IPS DF 4.7 (cell line): ENCODE measurements at regions not wholly inside any gene's neighbourhood (a gene's known extent, or its start where the extent isn't known, plus 50 kb on each side); places are given as distances from the start of the nearest gene placed in this dataset.
A peak's percentile ranks its signal among the peaks of the same experiment; 100 is the strongest.
"Not testable (repeated sequence)": the region's sequence is repeated elsewhere in the genome, so short reads cannot be mapped to it uniquely, and the experiment has no call there.

Experiments used
- DNase-seq: peaks from one replicate; pipeline ENCODE4 v3.0.0-alpha.2; 2013; ENCODE audit warnings: low spot score; ENCODE audit errors: extremely low read depth

DNA sequence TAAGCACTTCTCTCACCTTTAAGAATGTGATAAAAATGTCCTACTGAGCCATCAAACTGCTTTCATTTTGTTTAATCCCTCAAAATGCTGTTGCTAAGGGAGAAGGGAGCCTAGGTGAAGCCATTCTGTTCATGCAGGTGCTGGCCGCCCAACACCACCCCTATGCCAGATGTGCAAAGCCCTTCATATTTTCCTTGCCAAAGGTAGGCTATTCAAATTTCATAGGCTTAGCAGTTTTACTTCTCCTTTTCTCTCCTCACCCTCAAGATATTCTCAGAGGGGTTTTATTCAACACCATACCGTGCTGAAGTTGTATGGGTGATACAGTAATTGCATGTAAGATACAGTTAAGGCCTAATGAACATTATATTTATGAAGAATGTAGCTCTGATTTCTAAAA, 461.7 kb downstream of the GXYLT1 start:
- no peak for DNase-seq

DNA sequence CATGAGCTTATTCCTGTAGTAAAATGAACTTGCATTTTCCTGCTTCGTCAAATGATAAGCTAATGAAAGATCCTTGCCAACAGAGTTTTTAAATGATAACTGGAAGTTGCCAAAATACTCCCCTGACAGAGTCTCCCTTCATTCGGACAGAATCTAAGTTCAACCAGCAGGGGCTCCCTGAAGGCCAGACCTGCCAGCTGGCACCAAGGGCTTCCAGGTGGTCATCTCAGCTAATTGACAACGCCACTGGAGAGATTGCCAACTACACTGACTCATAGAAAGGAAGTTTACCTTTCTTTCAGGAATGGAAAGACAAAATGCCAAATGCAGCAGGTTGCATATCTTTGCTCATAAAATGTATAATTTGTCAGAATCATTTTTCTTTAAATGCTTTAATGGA, 462.8 kb downstream of the GXYLT1 start:
- DNase-seq, result no peak

DNA sequence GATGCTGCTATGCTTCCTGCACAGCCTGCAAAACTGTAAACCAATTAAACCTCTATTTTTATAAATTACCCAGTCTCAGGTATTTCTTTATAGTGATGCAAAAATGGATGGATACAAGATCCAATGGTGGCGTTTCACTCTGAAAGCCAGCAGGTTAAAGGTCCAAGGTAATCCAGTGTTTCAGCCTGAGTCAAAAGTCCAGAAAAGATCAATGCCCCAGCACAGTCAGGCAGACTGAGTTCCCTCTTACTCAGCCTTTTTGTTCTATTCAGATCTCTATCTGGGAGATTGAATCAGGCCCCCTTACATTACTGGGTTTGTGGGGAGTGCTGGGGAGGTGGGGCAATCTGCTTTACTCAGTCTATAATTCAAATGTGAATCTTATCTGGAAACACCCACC, 464.5 kb downstream of the GXYLT1 start:
- DNase-seq, result no peak

DNA sequence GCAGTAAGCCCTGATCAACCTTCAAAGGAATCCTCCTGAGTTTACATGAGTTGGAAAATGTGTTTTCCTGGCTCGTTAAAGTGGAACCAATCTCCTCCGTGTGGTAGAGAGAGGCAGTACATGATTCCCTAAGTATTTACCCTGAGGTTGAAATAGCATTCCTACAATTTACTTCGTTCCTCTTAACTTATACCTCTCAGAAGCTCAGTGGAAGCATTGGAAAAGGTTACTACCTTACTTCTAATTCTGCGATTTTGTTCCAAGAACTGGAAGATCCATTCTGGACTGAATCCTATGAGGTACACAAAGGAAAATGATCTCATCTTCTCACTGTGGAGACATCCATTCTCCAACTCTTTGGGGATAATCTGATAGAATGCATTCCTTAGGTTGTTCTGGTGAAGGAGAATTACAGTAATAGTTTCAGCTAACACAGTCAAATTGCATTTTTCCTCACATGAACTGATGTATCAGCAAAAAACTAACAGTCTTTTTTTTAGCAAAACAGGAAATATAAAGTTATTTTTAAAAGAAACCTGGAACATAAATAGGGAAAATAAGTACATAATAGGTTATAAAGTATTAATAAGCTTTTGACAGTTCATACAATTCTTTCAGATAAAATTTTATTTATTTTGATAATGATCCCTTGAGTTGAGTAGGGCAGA, 475.6 kb downstream of the PDZRN4 start:
- peak; percentile 75 for DNase-seq

DNA sequence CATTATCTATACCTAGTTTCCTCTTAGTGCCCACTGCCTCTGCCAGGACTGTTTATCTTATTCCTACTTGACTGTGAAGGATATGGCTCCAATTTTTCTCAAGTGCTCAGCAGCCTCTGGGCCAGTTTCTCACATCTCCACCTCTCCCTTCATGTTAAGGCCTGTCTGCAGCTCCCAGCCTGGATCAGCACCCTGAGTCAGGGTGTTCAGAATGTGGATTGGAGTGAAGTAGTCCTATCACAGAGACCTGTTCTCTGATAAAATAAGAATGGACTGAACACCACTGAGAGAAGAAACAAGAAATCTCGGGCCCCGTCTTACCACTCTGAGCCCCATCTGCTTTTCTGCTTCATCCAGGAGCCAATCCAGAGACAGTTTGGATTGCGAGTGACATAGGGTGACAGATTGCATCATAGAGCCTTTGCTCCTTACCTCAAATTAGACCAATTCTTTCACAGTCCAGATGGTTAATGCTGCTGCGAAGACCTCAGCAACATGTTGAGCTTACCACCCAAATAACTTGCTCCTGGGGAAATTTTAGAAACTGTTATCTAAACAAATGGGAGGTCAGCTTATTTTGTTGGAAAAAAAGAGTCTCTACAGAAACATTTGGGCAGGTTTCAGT, 473.1 kb downstream of the PDZRN4 start:
- DNase-seq, result no peak

DNA sequence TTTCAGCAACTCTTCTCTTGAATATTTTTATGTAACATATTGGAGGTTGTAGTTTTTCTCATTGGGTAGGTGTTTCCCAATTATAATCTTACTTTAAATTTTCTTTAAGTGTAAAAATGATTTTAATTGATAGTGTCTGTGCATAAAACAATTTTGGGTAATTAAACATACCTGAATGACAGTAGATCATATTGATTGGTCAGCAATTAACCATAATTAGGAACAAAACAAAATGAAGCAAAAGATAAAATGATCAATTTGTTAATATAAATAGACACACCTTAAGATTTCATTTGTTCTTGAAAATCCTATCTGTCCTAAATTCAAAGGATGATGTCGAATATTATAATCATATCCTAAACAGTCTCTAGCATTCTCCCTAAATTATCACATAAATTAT, 468.3 kb downstream of the PDZRN4 start:
- DNase-seq, result no peak

DNA sequence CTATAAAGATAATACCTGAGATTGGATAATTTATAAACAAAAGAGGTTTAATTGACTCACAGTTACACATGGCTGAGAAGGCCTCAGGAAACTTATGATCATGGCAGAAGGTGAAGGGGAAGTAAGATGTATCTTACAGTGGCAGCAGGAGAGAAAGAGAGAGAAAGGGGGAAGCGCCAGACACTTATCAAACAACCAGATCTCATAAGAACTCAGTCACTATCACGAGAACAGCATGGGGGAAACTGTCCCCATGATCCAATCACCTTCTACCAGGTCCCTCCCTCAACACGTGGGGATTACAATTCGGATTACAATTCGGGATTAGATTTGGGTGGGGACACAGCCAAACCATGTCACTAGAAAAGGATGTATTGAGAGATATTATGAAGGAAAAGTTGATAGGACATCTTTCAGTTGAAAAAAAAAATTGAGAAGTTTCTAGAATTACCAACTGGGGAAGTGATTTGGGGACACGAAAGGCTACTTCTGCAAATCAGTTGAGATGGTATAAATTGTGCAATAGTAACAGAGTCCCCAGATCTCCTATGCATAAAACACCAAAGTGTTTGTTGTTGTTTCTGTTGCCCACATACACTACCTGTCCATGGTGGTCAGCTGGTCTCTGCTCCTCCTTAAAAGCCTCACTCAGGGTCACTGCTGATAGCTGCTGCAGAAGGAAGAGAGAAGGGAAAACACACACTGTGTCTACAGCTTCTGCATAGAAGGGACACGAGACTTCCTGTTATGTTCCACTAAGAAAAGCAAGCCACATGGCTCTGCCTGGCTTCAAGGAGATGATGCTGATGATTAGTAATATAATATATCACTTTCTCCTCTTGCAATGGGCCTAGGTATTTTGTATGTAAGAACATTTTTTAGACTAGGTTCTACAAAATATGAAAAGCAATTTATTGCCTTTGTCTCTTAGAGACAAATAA, 465.5 kb downstream of the PDZRN4 start:
- DNase-seq, result no peak

DNA sequence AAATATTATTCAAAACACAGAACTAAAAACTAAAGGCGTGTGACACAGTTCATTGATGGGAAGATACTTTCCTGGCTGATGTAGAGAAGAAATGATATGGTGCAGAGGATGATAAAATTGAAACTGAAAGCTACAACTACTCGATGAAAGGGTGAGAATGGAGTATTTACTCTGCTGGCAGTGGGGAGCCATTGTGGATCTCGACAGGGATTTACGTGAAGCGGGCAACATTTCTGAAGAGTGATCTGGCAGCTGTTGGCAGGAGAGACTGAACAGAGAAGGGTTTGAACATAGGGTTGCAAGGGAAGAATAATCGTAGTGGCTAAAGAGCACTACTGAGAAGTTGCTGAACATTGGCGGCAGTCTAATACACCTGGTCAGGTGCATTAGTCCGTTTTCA, 464.9 kb downstream of the PDZRN4 start:
- DNase-seq, result no peak

DNA sequence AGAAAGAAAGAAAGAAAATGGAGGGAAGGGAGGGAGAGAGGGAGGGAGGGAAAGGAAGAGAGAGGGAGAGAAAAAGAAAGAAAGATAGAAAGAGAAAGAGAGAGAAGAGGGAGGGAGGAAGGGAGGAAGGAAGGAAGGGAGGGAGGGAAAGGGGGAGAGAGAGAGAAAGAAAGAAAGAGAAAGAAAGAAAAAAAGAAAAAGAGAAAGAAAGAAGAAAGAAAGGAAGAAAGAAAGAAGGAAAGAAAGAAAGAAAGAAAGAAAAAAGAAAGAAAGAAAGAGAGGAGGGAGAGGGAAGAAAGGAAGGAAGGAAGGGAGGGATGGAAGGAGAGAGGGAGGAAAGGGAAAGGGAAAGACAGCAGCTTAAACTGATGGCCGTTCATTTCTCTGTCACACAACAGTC, 457.5 kb downstream of the PDZRN4 start:
- DNase-seq, result no peak

DNA sequence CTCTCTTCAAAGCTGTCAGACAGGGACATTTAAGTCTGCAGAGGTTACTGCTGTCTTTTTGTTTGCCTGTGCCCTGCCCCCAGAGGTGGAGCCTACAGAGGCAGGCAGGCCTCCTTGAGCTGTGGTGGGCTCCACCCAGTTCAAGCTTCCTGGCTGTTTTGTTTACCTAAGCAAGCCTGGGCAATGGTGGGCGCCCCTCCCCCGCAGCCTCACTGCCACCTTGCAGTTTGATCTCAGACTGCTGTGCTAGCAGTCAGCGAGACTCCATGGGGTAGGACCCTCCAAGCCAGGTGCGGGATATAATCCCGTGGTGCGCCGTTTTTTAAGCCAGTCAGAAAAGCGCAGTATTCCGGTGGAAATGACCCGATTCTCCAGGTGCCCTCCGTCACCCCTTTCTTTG, 454.7 kb downstream of the PDZRN4 start:
- DNase-seq, result not testable (repeated sequence)

DNA sequence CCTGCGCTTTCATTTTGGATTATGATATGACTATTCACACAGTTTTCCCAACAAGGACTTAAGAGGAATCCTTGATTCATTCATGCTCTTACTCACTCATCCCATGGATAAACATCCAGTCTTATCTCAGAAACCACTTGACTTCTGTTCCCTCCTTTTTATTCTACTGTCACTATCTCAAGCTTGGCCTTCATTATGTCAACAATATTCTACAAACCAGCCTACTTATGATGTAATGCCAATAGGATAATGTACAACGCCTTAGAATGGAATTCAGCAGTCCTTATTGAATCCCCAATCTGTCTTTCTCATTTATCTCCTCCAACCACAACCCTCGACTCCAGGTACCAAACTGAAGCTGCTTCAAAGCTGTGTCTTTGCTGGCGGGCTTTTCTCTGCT, 448.5 kb downstream of the PDZRN4 start:
- no peak for DNase-seq

DNA sequence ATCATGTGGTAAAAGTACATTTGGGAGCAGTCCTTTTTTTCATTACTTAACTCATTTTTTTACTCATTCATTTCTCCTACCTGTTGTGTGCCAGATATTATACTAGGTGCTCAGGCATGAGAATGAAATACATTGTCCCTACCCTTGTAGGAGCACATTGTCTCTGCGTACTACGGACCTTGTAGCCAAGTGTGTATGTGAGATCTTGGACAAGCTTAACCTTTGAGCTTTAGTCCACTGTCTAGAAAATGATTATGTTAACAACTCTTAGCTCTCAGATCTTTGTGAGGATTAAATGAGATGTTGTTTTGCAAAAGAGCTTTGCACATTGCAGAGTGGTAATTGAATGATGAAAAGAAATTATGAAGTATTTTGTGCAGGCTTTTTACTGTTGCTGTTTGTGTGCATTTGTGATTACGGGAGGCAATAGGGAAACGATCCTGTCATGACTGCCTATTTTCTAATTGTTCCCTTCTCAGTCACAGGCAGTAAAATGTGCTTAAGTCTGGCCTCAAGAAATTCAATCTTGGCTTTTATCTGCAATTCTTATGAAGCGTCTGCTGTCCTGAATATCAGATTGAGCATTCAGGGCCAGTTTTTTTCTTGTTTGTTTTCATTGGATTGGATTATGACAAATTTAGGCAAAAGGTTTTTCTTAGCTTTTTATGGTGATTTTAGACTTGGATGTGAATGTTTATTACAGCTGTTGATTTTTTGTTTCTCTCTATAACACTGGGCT, 447.7 kb downstream of the PDZRN4 start:
- no peak for DNase-seq

DNA sequence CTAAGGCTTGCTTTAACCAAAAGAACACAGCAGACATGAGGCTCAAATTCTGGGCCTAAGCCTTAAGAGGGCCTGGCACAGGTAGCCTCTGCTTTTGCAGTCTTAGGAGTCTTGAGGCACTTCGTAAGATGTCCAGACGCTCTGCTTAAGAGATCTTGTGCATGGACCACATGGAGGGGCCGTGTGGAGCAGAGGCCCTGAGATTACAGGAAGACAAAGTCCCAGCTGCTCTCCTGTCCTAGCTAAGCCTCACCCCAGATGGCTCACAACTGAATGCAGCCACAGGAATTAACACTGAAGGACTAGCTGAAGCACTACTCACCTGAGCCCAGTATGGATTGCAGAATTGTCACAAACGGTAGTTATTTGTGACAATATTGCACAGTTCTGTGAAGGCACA, 446.0 kb downstream of the PDZRN4 start:
- DNase-seq, result no peak

DNA sequence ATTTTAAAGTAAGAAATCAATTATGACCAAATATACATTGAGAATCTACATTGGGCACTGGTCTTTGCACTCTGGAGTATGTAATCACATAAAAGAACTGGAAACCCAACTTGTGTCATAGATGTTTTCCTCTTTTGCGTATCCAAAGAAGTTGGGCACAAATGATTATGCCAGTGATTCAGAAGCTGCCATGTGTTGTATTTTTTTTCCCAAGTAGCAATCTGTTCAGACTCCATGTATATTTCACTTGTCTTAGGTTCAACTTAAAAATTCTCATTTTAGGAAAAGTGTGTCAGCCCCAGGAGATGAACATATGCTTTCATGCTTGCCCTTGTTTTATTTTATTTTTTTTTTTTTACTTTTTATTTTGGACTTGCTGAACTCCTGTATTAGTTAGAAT, 441.5 kb downstream of the PDZRN4 start:
- DNase-seq, result no peak

DNA sequence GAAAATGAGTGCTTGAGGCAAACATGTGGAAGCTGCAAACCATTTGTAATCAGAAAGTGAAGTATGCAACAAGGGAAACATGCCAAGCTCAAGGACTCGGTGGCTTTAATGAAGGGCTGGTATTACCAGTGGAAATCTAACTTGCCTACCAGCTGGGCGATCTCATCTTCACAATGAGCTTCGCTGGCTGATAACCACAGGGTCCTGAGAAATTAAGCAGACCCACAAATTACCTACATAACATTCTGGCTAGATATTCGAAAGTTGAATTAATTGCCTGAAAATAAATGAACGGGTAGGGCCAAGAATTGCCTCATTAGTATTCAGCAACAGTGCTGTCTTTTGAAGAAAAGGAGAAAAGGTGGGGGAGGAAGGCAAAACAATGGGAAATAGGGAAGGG, 439.4 kb downstream of the PDZRN4 start:
- no peak for DNase-seq

DNA sequence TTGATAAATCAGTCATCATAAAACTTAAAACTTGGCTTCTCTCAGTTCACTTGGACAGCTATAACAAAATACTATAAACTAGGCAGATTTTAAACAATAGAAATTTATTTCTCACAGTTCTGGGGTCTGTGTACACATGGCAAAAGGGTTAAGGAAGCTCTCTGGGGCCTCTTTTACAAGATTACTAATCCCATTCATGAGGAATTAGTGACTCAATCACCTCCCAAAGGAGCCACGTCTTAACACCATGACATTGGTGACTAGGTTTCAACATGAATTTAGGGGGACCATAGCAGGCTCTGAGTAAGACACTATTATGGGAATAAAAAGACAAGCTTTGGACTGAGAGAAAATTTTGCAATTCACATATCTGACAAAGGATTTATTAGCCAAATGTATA, 436.5 kb downstream of the PDZRN4 start:
- no peak for DNase-seq
